ENCODE measurements at regions not wholly inside any gene's neighbourhood (a gene's known extent, or its start where the extent isn't known, plus 50 kb on each side); places are given as distances from the start of the nearest gene placed in this dataset.

- TF ChIP-seq TBL1XR1 (IDR thresholded peaks at IDR 0.05; ENCODE audit: low read depth, low read length) (no peak), SP1 (IDR thresholded peaks at IDR 0.05; ENCODE audit: low read depth, low read length) (no peak), POLR2A (IDR thresholded peaks at IDR 0.05; ENCODE audit: low read depth, low read length) (no peak), SREBF2 (IDR thresholded peaks at IDR 0.05; ENCODE audit: low read length) (no peak), REST (IDR thresholded peaks at IDR 0.05; ENCODE audit: low read depth, low read length) (no peak), POU2F2 (IDR thresholded peaks at IDR 0.05; ENCODE audit: borderline replicate concordance, low read depth, low read length) (no peak), CTCF (IDR thresholded peaks at IDR 0.05 in 2 of 3, conservative IDR thresholded peaks at IDR 0.05 in 1 of 3; ENCODE audit: control insufficient read depth in 2 of 3, extremely low read depth in 1 of 3, insufficient read depth in 1 of 3, low read depth in 3 of 3, low read length in 3 of 3) (no peak), RAD21 (IDR thresholded peaks at IDR 0.05; ENCODE audit: insufficient read depth, low read depth, low read length) (no peak), NFIC (IDR thresholded peaks at IDR 0.05; ENCODE audit: low read depth, low read length) (no peak), CHD2 (IDR thresholded peaks at IDR 0.05; ENCODE audit: borderline replicate concordance, low read depth, low read length) (no peak), MAX (IDR thresholded peaks at IDR 0.05; ENCODE audit: low read depth, low read length) (no peak), ZNF274 (IDR thresholded peaks at IDR 0.05; ENCODE audit: insufficient read depth, insufficient read length) (no peak)
These were observed 503.7 kb upstream of the SLC8A1 start for GRCh38 chr2:40955635-40956034.

Data from GM12878 (cell line).